Kidney epithelial cell (primary cell): ENCODE measurements at regions not wholly inside any gene's neighbourhood (a gene's known extent, or its start where the extent isn't known, plus 50 kb on each side); places are given as distances from the start of the nearest gene placed in this dataset.
"Not testable (repeated sequence)": the region's sequence is repeated elsewhere in the genome, so short reads cannot be mapped to it uniquely, and the experiment has no call there.

Experiments used
- DNase-seq: peaks from one replicate; pipeline ENCODE4 v3.0.0-alpha.2; 2010; ENCODE audit warnings: low read depth
- H3K27me3 ChIP-seq: 2 replicates; pipeline ENCODE4 v1.6.0; 2011; ENCODE audit warnings: low read length; ENCODE audit not compliant: control insufficient read depth, insufficient read depth
- H3K36me3 ChIP-seq: 2 replicates; pipeline ENCODE4 v1.5.1; 2011; ENCODE audit warnings: low read length; ENCODE audit not compliant: control insufficient read depth, insufficient read depth
- H3K4me3 ChIP-seq: 2 replicates; pipeline ENCODE4 v1.5.1; 2011; ENCODE audit warnings: low read depth, mild to moderate bottlenecking, control low read depth, low read length
- TF ChIP-seq, protein P1 (sequence below): IDR thresholded peaks from 2 replicates; pipeline ENCODE4 v1.5.1; 2011; ENCODE audit warnings: mild to moderate bottlenecking, moderate library complexity, low read length, control low read depth, inconsistent platforms; ENCODE audit not compliant: insufficient read depth, poor library complexity, severe bottlenecking

DNA sequence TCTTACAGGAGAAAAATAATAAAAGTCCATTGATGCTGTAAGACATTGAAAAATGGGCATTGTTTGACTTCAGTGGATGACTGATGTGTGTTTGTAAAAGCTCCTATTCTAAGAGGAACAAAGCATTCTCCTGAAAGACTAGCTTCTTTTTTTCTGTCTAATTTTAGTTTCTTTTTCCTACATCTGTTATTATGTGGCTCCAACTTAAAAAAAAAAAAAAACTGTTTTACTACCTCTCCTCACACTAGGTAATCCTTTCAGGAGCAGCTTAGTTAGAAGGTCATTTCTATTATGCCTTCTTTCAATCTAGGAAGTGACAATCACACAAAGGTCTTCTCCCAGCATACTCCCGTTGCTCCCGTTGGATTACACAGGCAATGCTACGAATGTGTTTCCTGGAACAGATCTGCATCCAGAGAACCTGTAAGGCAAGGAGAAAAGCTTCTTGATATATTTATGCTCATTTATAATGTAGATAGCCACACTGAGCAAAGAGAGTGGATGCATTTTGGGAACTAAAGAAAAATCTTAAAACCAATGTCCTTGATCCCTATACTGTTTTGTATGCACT lies 595.1 kb upstream of the CCDC179 start:
- TF ChIP-seq, protein P1, sequence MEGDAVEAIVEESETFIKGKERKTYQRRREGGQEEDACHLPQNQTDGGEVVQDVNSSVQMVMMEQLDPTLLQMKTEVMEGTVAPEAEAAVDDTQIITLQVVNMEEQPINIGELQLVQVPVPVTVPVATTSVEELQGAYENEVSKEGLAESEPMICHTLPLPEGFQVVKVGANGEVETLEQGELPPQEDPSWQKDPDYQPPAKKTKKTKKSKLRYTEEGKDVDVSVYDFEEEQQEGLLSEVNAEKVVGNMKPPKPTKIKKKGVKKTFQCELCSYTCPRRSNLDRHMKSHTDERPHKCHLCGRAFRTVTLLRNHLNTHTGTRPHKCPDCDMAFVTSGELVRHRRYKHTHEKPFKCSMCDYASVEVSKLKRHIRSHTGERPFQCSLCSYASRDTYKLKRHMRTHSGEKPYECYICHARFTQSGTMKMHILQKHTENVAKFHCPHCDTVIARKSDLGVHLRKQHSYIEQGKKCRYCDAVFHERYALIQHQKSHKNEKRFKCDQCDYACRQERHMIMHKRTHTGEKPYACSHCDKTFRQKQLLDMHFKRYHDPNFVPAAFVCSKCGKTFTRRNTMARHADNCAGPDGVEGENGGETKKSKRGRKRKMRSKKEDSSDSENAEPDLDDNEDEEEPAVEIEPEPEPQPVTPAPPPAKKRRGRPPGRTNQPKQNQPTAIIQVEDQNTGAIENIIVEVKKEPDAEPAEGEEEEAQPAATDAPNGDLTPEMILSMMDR, result no peak
- H3K36me3 ChIP-seq, result no peaks in the 10 kb centered on the region
- no peaks in the 10 kb centered on the region for H3K27me3 ChIP-seq
- no peak overlapping the region for H3K4me3 ChIP-seq
- no peak for DNase-seq

DNA sequence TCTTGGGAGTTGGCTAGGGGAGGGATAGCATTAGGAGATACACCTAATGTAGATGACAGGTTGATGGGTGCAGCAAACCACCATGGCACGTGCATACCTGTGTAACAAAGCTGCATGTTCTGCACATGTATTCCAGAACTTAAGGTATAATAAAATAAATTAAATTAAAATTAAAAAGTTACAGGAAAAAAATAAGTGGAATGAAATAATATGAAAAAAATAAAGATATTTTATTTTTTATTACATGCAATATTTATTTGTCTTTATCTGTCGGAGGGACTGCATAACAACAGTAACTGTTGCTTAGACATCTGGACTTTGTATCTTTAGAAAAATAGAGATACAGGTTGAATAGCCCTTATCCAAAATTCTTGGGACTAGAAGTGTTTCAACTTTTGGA lies 597.4 kb upstream of the CCDC179 start:
- Histone ChIP-seq H3K27me3 (no peaks in the 10 kb centered on the region), H3K36me3 (no peaks in the 10 kb centered on the region), H3K4me3 (no peak overlapping the region)
- TF ChIP-seq, protein P1, result no peak
- DNase-seq, result no peak

- TF ChIP-seq, protein P1, result no peak
- no peak for DNase-seq
- no peak overlapping the region for H3K4me3 ChIP-seq
- H3K27me3 ChIP-seq, result no peaks in the 10 kb centered on the region
- H3K36me3 ChIP-seq, result no peaks in the 10 kb centered on the region
Observed at GRCh38 chr11:23471878-23472277, 611.6 kb upstream of the CCDC179 start.

- TF ChIP-seq, protein P1, result no peak
- DNase-seq, result no peak
- Histone ChIP-seq H3K36me3 (no peaks in the 10 kb centered on the region), H3K4me3 (no peak overlapping the region), H3K27me3 (no peaks in the 10 kb centered on the region)
Observed at GRCh38 chr11:23473782-23474181, 613.5 kb upstream of the CCDC179 start.

- DNase-seq, result no peak
- Histone ChIP-seq H3K4me3 (no peak overlapping the region), H3K27me3 (no peaks in the 10 kb centered on the region), H3K36me3 (no peaks in the 10 kb centered on the region)
- TF ChIP-seq, protein P1, result no peak
Observed at GRCh38 chr11:23480736-23481135, 620.5 kb upstream of the CCDC179 start.

DNA sequence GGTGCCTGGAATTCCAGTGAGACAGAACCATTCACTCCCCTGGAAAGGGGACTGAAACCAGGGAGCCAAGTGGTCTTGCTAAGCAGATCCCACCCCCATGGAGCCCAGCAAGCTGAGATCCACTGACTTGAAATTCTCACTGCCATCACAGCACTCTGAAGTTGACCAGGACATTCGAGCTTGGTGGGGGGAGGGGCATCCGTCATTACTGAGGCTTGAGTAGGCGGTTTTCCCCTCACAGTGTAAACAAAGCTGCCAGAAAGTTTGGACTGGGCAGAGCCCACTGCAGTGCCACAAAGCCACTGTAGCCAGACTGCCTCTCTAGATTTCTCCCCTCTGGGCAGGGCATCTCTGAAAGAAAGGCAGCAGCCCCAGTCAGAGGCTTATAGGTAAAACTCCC lies 623.9 kb upstream of the CCDC179 start:
- DNase-seq, result not testable (repeated sequence)

GRCh38 chr11:23484618-23485017 lies 624.3 kb upstream of the CCDC179 start:
- not testable (repeated sequence) for H3K4me3 ChIP-seq, H3K36me3 ChIP-seq, DNase-seq, H3K27me3 ChIP-seq

More for the DNA sequence above, 623.9 kb upstream of the CCDC179 start:
- not testable (repeated sequence) for H3K36me3 ChIP-seq, H3K27me3 ChIP-seq, H3K4me3 ChIP-seq
